CD4-positive, alpha-beta T cell (primary cell): ENCODE measurements at regions not wholly inside any gene's neighbourhood (a gene's known extent, or its start where the extent isn't known, plus 50 kb on each side); places are given as distances from the start of the nearest gene placed in this dataset.

Experiments used
- ATAC-seq: fragments of 200-7000 bp; cut with Tn5 transposase; one replicate; pipeline ENCODE4 v1.10.0; 2022; ENCODE audit warnings: mild to moderate bottlenecking; ENCODE audit not compliant: poor library complexity
- CTCF ChIA-PET: fragments of 350-600 bp; sonication (Branson Sonifier 250); formaldehyde crosslinking; loops from one replicate; lab custom pipeline; 2021; ENCODE audit warnings: antibody characterized with exemption, inconsistent platforms; lab: Charles Lee
- POLR2A ChIA-PET: fragments of 350-600 bp; sonication (Branson Sonifier 250); formaldehyde crosslinking; loops from one replicate; lab custom pipeline; 2021; ENCODE audit warnings: antibody characterized with exemption, inconsistent platforms; lab: Charles Lee
- DNase-seq, 14 experiments: peaks; one replicate each; pipeline ENCODE4 v3.0.0-alpha.2; 2013 to 2020; ENCODE audit warnings: mixed read lengths in 2 of 14
- H3K27ac ChIP-seq, 2 donors: one replicate each; pipeline versions ENCODE4 v1.5.1 to v1.7.0; 2013; ENCODE audit warnings: low read length in 2 of 2, low read depth in 1 of 2, mild to moderate bottlenecking in 1 of 2
- H3K27me3 ChIP-seq, 2 experiments: 1 replicate in 1 of 2; 2 replicates in 1 of 2; pipeline versions ENCODE4 v1.6.1 to v1.7.0; 2013; ENCODE audit warnings: low read length in 2 of 2, control low read depth in 1 of 2, mild to moderate bottlenecking in 1 of 2, moderate library complexity in 1 of 2; ENCODE audit not compliant: insufficient read depth in 2 of 2, control insufficient read depth in 1 of 2
- H3K36me3 ChIP-seq: one replicate; pipeline ENCODE4 v1.6.1; 2013; ENCODE audit warnings: low read length, control low read depth; ENCODE audit not compliant: insufficient read depth
- H3K4me1 ChIP-seq: one replicate; pipeline ENCODE4 v1.6.1; 2013; ENCODE audit warnings: low read length, control low read depth; ENCODE audit not compliant: insufficient read depth
- H3K4me3 ChIP-seq: one replicate; pipeline ENCODE4 v1.5.1; 2013; ENCODE audit warnings: mild to moderate bottlenecking, low read length, moderate library complexity
- H3K9me3 ChIP-seq, 2 experiments: 1 replicate in 1 of 2; 2 replicates in 1 of 2; pipeline versions ENCODE4 v1.6.1 to v1.7.0; 2013; ENCODE audit warnings: low read length in 2 of 2, mild to moderate bottlenecking in 2 of 2, control low read depth in 1 of 2, moderate library complexity in 1 of 2; ENCODE audit not compliant: control insufficient read depth in 1 of 2, insufficient read depth in 1 of 2
- H3K27ac Mint-ChIP-seq: one replicate; pipeline ENCODE4 v1.8.0; 2020; ENCODE audit warnings: mixed read lengths
- H3K27me3 Mint-ChIP-seq: one replicate; pipeline ENCODE4 v1.8.0; 2021; ENCODE audit warnings: mixed read lengths
- H3K36me3 Mint-ChIP-seq: one replicate; pipeline ENCODE4 v1.8.0; 2021; ENCODE audit warnings: low read depth, mixed read lengths
- H3K4me1 Mint-ChIP-seq: one replicate; pipeline ENCODE4 v1.8.0; 2021; ENCODE audit warnings: low read depth, mixed read lengths
- H3K4me3 Mint-ChIP-seq: one replicate; pipeline ENCODE4 v1.8.0; 2020; ENCODE audit warnings: mild to moderate bottlenecking, mixed read lengths
- H3K9me3 Mint-ChIP-seq: one replicate; pipeline ENCODE4 v1.8.0; 2020; ENCODE audit warnings: mixed read lengths
- CTCF ChIP-seq: fragments of 200-600 bp; IDR thresholded peaks from one replicate; pipeline ENCODE4 v1.8.0; 2022; ENCODE audit warnings: antibody characterized with exemption, mild to moderate bottlenecking
- intact Hi-C, 2 experiments: fragments of 100-400 bp; cut with DNase I in 1 of 2; cut with micrococcal nuclease in 1 of 2; formaldehyde crosslinking; loops; one replicate each; pipeline versions ENCODE4 v1.15.1 to v1.9.0; 2023 to 2025; cut with DNase I, micrococcal nuclease

- Mint-ChIP-seq H3K9me3 (no peaks in the 10 kb centered on the region), H3K27ac (no peak overlapping the region), H3K4me1 (no peaks in the 10 kb centered on the region), H3K27me3 (peaks cover 7% of the 10 kb centered on the region), H3K4me3 (no peak overlapping the region), H3K36me3 (no peaks in the 10 kb centered on the region)
- H3K4me3 ChIP-seq: no peak overlapping the region
- DNase-seq: no peak
- CTCF ChIA-PET: no interaction called here
- TF ChIP-seq CTCF: no peak
- H3K4me1 ChIP-seq: no peaks in the 10 kb centered on the region
- H3K9me3 ChIP-seq: no peaks in the 10 kb centered on the region
- POLR2A ChIA-PET: no interaction called here
- no peak for ATAC-seq
- intact Hi-C loops: no loop called here
- peaks cover 0 to 5% of the 10 kb centered on the region in 2 experiments for H3K27me3 ChIP-seq
- H3K27ac ChIP-seq: no peak overlapping the region
- no peaks in the 10 kb centered on the region for H3K36me3 ChIP-seq
These were observed 100.6 kb downstream of the CETN3 start for GRCh38 chr5:90308787-90309585.

GRCh38 chr5:90307782-90308181, 101.8 kb downstream of the CETN3 start:
- intact Hi-C loops: no loop called here
- no peak for TF ChIP-seq CTCF
- no peaks in the 10 kb centered on the region for H3K4me1 Mint-ChIP-seq

GRCh38 chr5:90307322-90307721, 102.2 kb downstream of the CETN3 start:
- ATAC-seq: no peak
- DNase-seq: no peak
- no peaks in the 10 kb centered on the region for H3K9me3 Mint-ChIP-seq
- H3K4me3 ChIP-seq: no peak overlapping the region
- no peaks in the 10 kb centered on the region for H3K4me1 ChIP-seq
- TF ChIP-seq CTCF: no peak
- peaks cover 7% of the 10 kb centered on the region for H3K27me3 Mint-ChIP-seq
- CTCF ChIA-PET: no interaction called here
- POLR2A ChIA-PET: no interaction called here
- no peak overlapping the region for H3K27ac ChIP-seq
- H3K9me3 ChIP-seq: no peaks in the 10 kb centered on the region
- H3K27me3 ChIP-seq: peaks cover 0 to 5% of the 10 kb centered on the region in 2 experiments
- H3K36me3 ChIP-seq: no peaks in the 10 kb centered on the region
- H3K36me3 Mint-ChIP-seq: no peaks in the 10 kb centered on the region
- H3K4me3 Mint-ChIP-seq: no peak overlapping the region
- no peak overlapping the region for H3K27ac Mint-ChIP-seq
- H3K4me1 Mint-ChIP-seq: no peaks in the 10 kb centered on the region
- intact Hi-C loops: no loop called here

More at GRCh38 chr5:90307782-90308181, 101.8 kb downstream of the CETN3 start:
- H3K36me3 Mint-ChIP-seq: no peaks in the 10 kb centered on the region
- Histone ChIP-seq H3K4me3 (no peak overlapping the region), H3K27ac (no peak overlapping the region), H3K4me1 (no peaks in the 10 kb centered on the region), H3K36me3 (no peaks in the 10 kb centered on the region), H3K27me3 (peaks cover 0 to 5% of the 10 kb centered on the region in 2 experiments), H3K9me3 (no peaks in the 10 kb centered on the region)
- H3K27ac Mint-ChIP-seq: no peak overlapping the region
- ATAC-seq (no peak), DNase-seq (no peak)
- CTCF ChIA-PET: no interaction called here
- no peaks in the 10 kb centered on the region for H3K9me3 Mint-ChIP-seq
- peaks cover 7% of the 10 kb centered on the region for H3K27me3 Mint-ChIP-seq
- no peak overlapping the region for H3K4me3 Mint-ChIP-seq
- POLR2A ChIA-PET: no interaction called here
